ENCODE measurements at regions not wholly inside any gene's neighbourhood (a gene's known extent, or its start where the extent isn't known, plus 50 kb on each side); places are given as distances from the start of the nearest gene placed in this dataset.
"Not testable (repeated sequence)": the region's sequence is repeated elsewhere in the genome, so short reads cannot be mapped to it uniquely, and the experiment has no call there.

DNA sequence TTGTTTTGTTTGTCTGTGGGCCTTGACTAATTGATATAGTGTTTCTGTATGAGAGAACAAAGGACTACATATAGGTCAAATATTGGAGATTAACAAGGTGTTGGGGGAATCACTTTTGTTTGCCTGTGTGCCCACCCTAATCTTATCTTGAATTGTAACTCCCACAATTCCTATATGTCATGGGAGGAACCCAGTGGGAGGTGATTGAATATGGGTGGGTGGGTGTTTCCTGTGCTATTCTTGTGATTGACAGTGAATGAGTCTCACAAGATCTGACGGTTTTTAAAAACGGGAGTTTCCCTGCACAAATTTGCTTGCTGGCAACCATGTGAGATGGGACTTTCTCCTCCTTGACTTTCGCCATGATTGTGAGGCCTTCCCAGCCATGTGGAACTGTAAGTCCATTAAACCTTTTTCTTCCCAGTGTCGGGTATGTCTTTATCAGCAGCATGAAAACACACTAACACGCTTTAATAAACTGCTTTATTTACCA is 64.9 kb upstream of the HSPB3 start:
- H3K27ac ChIP-seq, result no peak overlapping the region
- 91 to 93% methylated on average over 5 of the region's 5 CpGs for WGBS, 2 donors
- intact Hi-C loops (cut with DNase I), result no loop called here
- TF ChIP-seq POLR2A (IDR thresholded peaks at IDR 0.05), result no peak
- TF ChIP-seq, protein P1, sequence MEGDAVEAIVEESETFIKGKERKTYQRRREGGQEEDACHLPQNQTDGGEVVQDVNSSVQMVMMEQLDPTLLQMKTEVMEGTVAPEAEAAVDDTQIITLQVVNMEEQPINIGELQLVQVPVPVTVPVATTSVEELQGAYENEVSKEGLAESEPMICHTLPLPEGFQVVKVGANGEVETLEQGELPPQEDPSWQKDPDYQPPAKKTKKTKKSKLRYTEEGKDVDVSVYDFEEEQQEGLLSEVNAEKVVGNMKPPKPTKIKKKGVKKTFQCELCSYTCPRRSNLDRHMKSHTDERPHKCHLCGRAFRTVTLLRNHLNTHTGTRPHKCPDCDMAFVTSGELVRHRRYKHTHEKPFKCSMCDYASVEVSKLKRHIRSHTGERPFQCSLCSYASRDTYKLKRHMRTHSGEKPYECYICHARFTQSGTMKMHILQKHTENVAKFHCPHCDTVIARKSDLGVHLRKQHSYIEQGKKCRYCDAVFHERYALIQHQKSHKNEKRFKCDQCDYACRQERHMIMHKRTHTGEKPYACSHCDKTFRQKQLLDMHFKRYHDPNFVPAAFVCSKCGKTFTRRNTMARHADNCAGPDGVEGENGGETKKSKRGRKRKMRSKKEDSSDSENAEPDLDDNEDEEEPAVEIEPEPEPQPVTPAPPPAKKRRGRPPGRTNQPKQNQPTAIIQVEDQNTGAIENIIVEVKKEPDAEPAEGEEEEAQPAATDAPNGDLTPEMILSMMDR (IDR thresholded peaks at IDR 0.05), result no peak
- no peaks in the 10 kb centered on the region for H3K36me3 ChIP-seq
- no peak for DNase-seq
- no peaks in the 10 kb centered on the region for H3K27me3 ChIP-seq
- peaks cover 0 to 3% of the 10 kb centered on the region in 2 donors for H3K4me1 ChIP-seq
- no peaks in the 10 kb centered on the region for H3K9me3 ChIP-seq
- H3K4me3 ChIP-seq (replicated peaks in 1 of 3), result no peak overlapping the region

DNA sequence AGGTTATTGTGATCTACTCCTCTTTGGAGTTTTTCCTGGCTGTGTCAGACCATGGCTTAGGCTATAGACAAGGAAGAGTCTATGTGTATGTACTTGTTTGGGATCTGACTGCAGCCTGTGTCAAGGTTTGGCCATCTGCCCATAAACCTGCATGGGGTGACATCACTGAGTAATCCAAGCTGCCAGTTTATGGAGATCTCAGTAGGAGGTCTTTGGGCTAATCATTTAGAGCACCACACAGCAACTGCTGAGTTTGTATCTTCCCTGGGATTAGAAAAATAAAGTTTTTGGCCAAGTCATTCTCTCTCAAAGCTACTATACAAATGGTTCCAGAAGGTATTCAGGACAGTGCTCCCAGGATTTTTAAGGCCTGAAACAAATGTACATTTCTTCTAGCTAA is 65.5 kb upstream of the HSPB3 start:
- peak; percentile 41 to 50 for DNase-seq
- Histone ChIP-seq H3K27ac (no peak overlapping the region), H3K9me3 (no peaks in the 10 kb centered on the region), H3K36me3 (no peaks in the 10 kb centered on the region), H3K4me3 (replicated peaks in 1 of 3) (no peak overlapping the region), H3K4me1 (peaks cover 0 to 3% of the 10 kb centered on the region in 2 donors), H3K27me3 (no peaks in the 10 kb centered on the region)
- intact Hi-C loops (cut with DNase I), result no loop called here
- TF ChIP-seq, protein P1 (IDR thresholded peaks at IDR 0.05), result no peak
- no peak for TF ChIP-seq POLR2A (IDR thresholded peaks at IDR 0.05)

DNA sequence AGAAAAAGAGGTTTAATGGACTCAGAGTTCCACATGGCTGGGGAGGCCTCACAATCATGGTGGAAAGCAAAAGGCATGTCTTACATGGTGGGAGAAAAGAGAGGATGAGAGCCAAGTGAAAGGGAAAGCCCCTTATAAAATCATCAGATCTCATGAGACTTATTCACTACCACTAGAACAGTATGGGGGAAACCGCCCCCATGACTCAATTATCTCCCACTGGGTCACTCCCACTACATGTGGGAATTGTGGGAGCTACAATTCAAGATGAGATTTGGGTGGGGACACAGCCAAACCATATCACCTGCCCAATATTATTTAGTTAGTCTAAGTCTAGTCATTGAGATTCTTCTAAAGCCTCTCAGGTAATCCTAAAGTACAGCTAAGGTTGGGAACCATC is 66.1 kb upstream of the HSPB3 start:
- H3K4me3 ChIP-seq (replicated peaks in 1 of 3); DNase-seq; H3K9me3 ChIP-seq; H3K36me3 ChIP-seq; intact Hi-C loops (cut with DNase I); H3K27me3 ChIP-seq; H3K27ac ChIP-seq; H3K4me1 ChIP-seq: not testable (repeated sequence)
- 81 to 95% methylated on average over 1 of the region's 1 CpG for WGBS, 2 donors

DNA sequence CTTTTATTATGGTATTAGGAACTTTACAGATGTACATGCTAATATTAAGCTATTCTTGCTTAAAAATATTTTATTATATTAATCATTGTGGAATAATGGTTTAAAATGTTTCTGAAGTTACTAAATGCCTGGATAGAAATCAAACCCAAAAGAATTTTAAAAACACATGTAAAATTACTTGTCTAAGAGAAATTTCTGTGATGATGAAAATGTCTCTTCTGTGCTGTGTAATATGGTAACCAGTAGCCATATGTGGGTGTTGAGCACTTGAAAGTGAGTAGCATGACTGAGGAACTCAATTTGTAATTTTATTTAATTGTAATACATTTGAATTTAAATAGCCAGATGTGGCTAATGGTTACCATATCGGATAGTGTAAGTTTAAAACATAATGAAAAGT is 66.7 kb upstream of the HSPB3 start:
- no peaks in the 10 kb centered on the region for H3K27me3 ChIP-seq
- no peaks in the 10 kb centered on the region for H3K36me3 ChIP-seq
- H3K4me1 ChIP-seq, result peaks cover 0 to 3% of the 10 kb centered on the region in 2 donors
- 92 to 95% methylated on average over 1 of the region's 1 CpG for WGBS, 2 donors
- H3K27ac ChIP-seq, result no peak overlapping the region
- TF ChIP-seq POLR2A (IDR thresholded peaks at IDR 0.05), result no peak
- TF ChIP-seq, protein P1 (IDR thresholded peaks at IDR 0.05), result no peak
- H3K4me3 ChIP-seq (replicated peaks in 1 of 3), result no peak overlapping the region
- no peak for DNase-seq
- intact Hi-C loops (cut with DNase I), result no loop called here
- no peaks in the 10 kb centered on the region for H3K9me3 ChIP-seq

DNA sequence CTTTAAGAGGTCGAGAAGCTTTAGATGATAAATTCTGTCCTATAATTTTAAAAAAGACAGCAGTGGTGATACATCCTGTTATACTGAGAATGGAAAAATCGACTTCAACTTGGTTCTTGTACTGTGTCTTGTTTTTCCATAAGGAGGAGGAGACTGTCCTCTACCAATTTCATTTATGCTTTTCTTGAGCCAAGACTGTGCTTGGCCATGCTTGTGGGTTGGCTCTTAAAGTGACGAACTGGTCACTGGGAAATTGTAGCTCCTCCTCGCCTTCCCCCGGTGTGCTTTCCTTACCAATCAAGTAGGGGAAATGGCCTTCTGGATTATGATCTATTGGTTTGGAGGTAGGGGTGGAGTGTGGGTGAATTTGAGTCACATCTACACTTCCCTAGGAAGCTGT is 67.1 kb upstream of the HSPB3 start:
- H3K27ac ChIP-seq, result no peak overlapping the region
- H3K4me3 ChIP-seq (replicated peaks in 1 of 3), result no peak overlapping the region
- TF ChIP-seq, protein P1 (IDR thresholded peaks at IDR 0.05), result no peak
- TF ChIP-seq POLR2A (IDR thresholded peaks at IDR 0.05), result no peak
- 60 to 66% methylated on average over 5 of the region's 5 CpGs for WGBS, 2 donors
- DNase-seq, result no peak
- H3K36me3 ChIP-seq, result no peaks in the 10 kb centered on the region
- intact Hi-C loops (cut with DNase I), result no loop called here
- peaks cover 0 to 3% of the 10 kb centered on the region in 2 donors for H3K4me1 ChIP-seq
- H3K9me3 ChIP-seq, result no peaks in the 10 kb centered on the region
- no peaks in the 10 kb centered on the region for H3K27me3 ChIP-seq

Data from thyroid gland (tissue), 4 donors.